Parathyroid adenoma (tissue), 2 donors: ENCODE measurements at regions not wholly inside any gene's neighbourhood (a gene's known extent, or its start where the extent isn't known, plus 50 kb on each side); places are given as distances from the start of the nearest gene placed in this dataset.

Experiments
- H2AFZ ChIP-seq: fragments of 300-600 bp; sonication (generic); one replicate; pipeline ENCODE4 v1.7.0; 2017; ENCODE audit warnings: antibody characterized with exemption, mild to moderate bottlenecking
- H3K27ac ChIP-seq: fragments of 300-600 bp; sonication (generic); one replicate; pipeline ENCODE4 v1.7.0; 2017
- H3K27me3 ChIP-seq: fragments of 300-600 bp; sonication (generic); one replicate; pipeline ENCODE4 v1.7.0; 2017; ENCODE audit warnings: low read length; ENCODE audit not compliant: control insufficient read depth, insufficient read depth
- H3K36me3 ChIP-seq: fragments of 300-600 bp; sonication (generic); one replicate; pipeline ENCODE4 v1.7.0; 2017; ENCODE audit warnings: low read length; ENCODE audit not compliant: control insufficient read depth, insufficient read depth
- H3K4me1 ChIP-seq: fragments of 300-600 bp; sonication (generic); one replicate; pipeline ENCODE4 v1.7.0; 2017; ENCODE audit warnings: control low read depth
- H3K4me2 ChIP-seq: fragments of 300-600 bp; sonication (generic); one replicate; pipeline ENCODE4 v1.7.0; 2017; ENCODE audit warnings: low read length
- H3K4me3 ChIP-seq: fragments of 300-600 bp; sonication (generic); one replicate; pipeline ENCODE4 v1.7.0; 2017; ENCODE audit warnings: low read depth, low read length
- H3K79me2 ChIP-seq: fragments of 300-600 bp; sonication (generic); one replicate; pipeline ENCODE4 v1.7.0; 2017; ENCODE audit warnings: control low read depth
- H3K9ac ChIP-seq: fragments of 300-600 bp; sonication (generic); one replicate; pipeline ENCODE4 v1.7.0; 2017; ENCODE audit warnings: mild to moderate bottlenecking
- H3K9me3 ChIP-seq: fragments of 300-600 bp; sonication (generic); one replicate; pipeline ENCODE4 v1.7.0; 2017; ENCODE audit warnings: low read length; ENCODE audit not compliant: control insufficient read depth
- TF ChIP-seq, protein P1 (sequence below): fragments of 300-600 bp; sonication (generic); IDR thresholded peaks from one replicate; pipeline ENCODE4 v1.7.0; 2017; ENCODE audit warnings: antibody characterized with exemption, mild to moderate bottlenecking
- donor health status: primary hyperparathyroidism.

DNA sequence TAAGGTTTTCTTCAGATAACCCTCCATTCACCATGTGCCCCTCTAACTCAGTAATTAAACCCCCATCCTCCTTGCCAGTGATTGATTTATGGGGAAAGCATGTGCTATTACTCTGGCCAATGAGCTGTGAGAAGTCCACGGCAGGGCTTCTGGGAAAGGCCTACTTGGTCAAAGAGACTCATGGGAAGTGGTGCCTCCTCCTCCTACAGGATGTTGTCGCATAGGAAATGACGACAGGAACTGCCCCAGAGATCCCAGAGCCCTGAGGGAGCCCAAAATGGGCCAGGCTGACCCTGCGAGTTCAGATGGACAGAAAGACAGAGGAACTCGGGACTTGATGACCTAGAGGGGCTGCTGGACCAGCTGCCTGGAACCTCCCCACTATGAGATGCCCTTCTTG is 938.1 kb upstream of the TMEM132C start:
- Histone ChIP-seq H3K27ac (no peak overlapping the region), H3K79me2 (no peaks in the 10 kb centered on the region), H3K9ac (no peak overlapping the region), H2AFZ (no peak overlapping the region), H3K4me3 (no peak overlapping the region), H3K27me3 (no peaks in the 10 kb centered on the region), H3K4me2 (no peak overlapping the region), H3K9me3 (no peaks in the 10 kb centered on the region), H3K4me1 (no peaks in the 10 kb centered on the region), H3K36me3 (no peaks in the 10 kb centered on the region)
- TF ChIP-seq, protein P1, sequence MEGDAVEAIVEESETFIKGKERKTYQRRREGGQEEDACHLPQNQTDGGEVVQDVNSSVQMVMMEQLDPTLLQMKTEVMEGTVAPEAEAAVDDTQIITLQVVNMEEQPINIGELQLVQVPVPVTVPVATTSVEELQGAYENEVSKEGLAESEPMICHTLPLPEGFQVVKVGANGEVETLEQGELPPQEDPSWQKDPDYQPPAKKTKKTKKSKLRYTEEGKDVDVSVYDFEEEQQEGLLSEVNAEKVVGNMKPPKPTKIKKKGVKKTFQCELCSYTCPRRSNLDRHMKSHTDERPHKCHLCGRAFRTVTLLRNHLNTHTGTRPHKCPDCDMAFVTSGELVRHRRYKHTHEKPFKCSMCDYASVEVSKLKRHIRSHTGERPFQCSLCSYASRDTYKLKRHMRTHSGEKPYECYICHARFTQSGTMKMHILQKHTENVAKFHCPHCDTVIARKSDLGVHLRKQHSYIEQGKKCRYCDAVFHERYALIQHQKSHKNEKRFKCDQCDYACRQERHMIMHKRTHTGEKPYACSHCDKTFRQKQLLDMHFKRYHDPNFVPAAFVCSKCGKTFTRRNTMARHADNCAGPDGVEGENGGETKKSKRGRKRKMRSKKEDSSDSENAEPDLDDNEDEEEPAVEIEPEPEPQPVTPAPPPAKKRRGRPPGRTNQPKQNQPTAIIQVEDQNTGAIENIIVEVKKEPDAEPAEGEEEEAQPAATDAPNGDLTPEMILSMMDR: no peak

DNA sequence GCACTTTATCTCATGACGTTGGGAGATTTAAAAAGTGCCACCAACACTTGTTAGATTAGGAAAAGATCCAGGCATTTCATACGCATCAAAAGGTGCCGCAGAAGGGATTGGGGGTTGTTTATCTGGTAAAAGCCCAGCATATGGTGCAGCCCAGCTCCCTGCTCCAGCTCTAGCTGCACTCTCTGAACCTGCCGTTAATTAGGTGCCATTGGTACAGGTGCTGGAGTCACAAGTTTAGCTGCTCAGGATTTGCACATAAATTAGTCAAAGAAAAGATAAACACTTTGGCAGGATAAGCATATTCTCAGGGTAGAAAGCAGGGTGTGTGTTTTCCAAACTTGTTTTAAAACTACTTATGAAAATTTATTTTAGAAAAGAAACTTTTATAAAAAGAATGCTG is 932.6 kb upstream of the TMEM132C start:
- Histone ChIP-seq H3K4me3 (no peak overlapping the region), H3K27me3 (no peaks in the 10 kb centered on the region)

DNA sequence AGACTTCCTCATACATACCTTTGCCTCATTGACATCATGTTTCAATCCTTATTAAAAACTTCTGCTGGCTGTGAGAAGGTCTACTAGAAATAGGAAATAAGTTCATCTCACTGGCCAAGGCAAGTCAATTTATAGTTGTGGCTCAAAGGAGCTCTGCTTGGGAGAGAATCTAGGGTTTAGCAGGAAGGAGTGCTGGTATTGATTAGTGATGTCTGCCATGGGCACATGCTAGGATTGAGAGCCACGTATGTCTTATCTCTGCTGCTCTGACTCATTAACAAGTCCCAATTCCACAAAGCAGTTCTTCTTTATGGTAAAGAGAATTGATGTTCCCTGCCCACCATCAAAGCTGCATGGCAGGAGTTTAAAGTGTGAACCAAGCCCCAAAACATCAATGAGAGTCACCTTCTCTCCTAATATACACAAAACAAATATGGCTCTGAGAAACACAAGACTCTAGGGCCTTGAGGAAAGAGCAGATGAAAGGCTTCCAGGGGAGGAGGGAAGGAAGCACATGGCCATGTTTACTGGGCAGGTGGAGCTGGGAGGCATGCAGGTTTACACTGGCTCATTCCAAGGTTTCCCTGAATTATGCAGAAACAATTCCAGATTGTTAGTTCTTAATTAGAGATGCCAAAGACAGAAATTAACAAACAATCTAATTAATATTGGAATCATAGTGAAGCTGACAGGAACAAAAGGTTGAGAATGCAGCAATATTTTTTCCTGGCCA is 931.9 kb upstream of the TMEM132C start:
- no peaks in the 10 kb centered on the region for H3K36me3 ChIP-seq
- TF ChIP-seq, protein P1: no peak

More for the DNA sequence above, 932.6 kb upstream of the TMEM132C start:
- H3K79me2 ChIP-seq: no peaks in the 10 kb centered on the region
- H3K4me1 ChIP-seq: no peaks in the 10 kb centered on the region
- no peak overlapping the region for H3K27ac ChIP-seq
- no peaks in the 10 kb centered on the region for H3K9me3 ChIP-seq
- H2AFZ ChIP-seq: no peak overlapping the region
- H3K36me3 ChIP-seq: no peaks in the 10 kb centered on the region
- H3K4me2 ChIP-seq: no peak overlapping the region
- TF ChIP-seq, protein P1: no peak
- H3K9ac ChIP-seq: no peak overlapping the region

DNA sequence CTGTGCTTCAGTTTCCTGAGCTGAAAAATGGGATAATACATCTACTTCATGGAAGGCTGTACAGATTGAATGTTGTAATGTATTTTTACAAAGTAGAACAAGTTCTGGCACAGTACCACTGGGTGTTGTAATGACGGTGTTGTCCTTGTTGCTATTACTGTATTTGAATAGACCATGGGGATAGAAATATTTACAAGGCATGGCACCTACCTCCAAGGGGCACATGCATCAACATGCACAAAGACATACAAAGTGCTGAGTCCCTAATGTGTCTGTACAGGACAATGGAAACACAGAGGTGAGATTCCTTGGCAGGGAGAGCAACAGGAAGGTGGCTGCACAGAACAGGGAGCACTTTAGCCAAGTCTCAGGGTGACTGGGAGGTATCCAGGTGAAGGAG is 930.6 kb upstream of the TMEM132C start:
- Histone ChIP-seq H3K4me3 (no peak overlapping the region), H3K36me3 (no peaks in the 10 kb centered on the region), H3K27me3 (no peaks in the 10 kb centered on the region), H3K4me1 (no peaks in the 10 kb centered on the region), H2AFZ (no peak overlapping the region), H3K27ac (no peak overlapping the region), H3K9me3 (no peaks in the 10 kb centered on the region), H3K9ac (no peak overlapping the region), H3K79me2 (no peaks in the 10 kb centered on the region), H3K4me2 (no peak overlapping the region)
- TF ChIP-seq, protein P1: no peak

More for the DNA sequence above, 931.9 kb upstream of the TMEM132C start:
- no peaks in the 10 kb centered on the region for H3K4me1 ChIP-seq
- no peak overlapping the region for H3K4me3 ChIP-seq
- H3K9me3 ChIP-seq: no peaks in the 10 kb centered on the region
- no peaks in the 10 kb centered on the region for H3K79me2 ChIP-seq
- H3K27ac ChIP-seq: no peak overlapping the region
- H3K27me3 ChIP-seq: no peaks in the 10 kb centered on the region
- no peak overlapping the region for H2AFZ ChIP-seq
- H3K9ac ChIP-seq: no peak overlapping the region
- no peak overlapping the region for H3K4me2 ChIP-seq

DNA sequence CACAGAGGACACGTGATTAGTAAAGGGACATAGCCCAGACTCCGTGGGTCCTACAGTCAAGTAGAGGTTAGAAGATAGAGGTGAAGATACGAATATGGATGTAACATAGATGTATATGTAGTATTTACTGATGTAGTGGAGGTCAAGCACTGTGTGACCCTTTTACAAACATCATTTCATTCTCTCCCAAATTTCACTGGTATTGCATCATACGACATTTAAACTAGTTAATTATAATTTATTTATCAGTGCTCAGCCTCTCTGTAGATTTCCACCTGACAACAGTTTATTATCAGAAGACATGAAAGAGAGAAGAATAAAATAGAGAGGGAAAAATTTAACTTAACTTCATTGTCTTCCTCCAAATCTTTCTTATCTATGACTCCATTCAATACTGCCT is 927.9 kb upstream of the TMEM132C start:
- H3K27ac ChIP-seq: no peak overlapping the region
- H3K79me2 ChIP-seq: no peaks in the 10 kb centered on the region
- H3K36me3 ChIP-seq: no peaks in the 10 kb centered on the region
- no peak overlapping the region for H3K4me2 ChIP-seq
- H3K9ac ChIP-seq: no peak overlapping the region
- H3K4me3 ChIP-seq: no peak overlapping the region
- TF ChIP-seq, protein P1: no peak
- H2AFZ ChIP-seq: no peak overlapping the region
- H3K4me1 ChIP-seq: no peaks in the 10 kb centered on the region
- H3K9me3 ChIP-seq: no peaks in the 10 kb centered on the region
- no peaks in the 10 kb centered on the region for H3K27me3 ChIP-seq
